HL-60 (cell line): ENCODE measurements at regions not wholly inside any gene's neighbourhood (a gene's known extent, or its start where the extent isn't known, plus 50 kb on each side); places are given as distances from the start of the nearest gene placed in this dataset.

Experiments
- CTCF ChIP-seq: IDR thresholded peaks from one replicate; pipeline ENCODE4 v1.5.1; 2011; ENCODE audit warnings: low read length, control low read depth, inconsistent platforms; ENCODE audit not compliant: insufficient read depth
- REST ChIP-seq: IDR thresholded peaks from 2 replicates; pipeline ENCODE4 v1.6.1; 2012; ENCODE audit warnings: low read depth; ENCODE audit not compliant: insufficient replicate concordance

GRCh38 chr3:180179562-180179961 is 142.8 kb upstream of the PEX5L start:
- no peak for TF ChIP-seq REST
- TF ChIP-seq CTCF, result no peak
